Stimulated activated CD4-positive, alpha-beta T cell treated with anti-CD3 and anti-CD28 coated beads, Interleukin-1b, Interleukin-23, amount 100 ng/mL, for 48 hours (primary cell): ENCODE measurements at regions not wholly inside any gene's neighbourhood (a gene's known extent, or its start where the extent isn't known, plus 50 kb on each side); places are given as distances from the start of the nearest gene placed in this dataset.
"Not testable (repeated sequence)": the region's sequence is repeated elsewhere in the genome, so short reads cannot be mapped to it uniquely, and the experiment has no call there.

Experiments used
- DNase-seq: peaks from one replicate; pipeline ENCODE4 v3.0.0-alpha.2; 2020

DNA sequence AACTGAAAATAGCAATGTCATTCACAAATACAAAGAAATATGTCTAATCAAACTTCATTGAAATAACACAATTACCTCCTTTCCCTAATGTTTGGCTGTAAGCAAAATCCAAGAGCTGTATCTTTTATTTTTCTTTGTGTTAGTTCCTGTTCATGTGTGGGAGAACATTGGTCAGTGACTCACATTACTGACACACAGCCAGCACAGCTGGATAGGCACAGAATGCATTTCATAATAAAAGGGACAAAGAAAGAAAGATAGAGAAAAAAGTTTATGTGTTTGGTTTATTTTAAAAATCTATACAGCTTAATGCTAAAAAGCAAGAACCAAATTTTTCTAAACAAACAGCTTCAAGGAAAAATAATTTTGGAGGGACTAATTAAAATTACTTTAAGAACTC is 185.6 kb upstream of the COL3A1 start:
- no peak for DNase-seq

- DNase-seq: no peak
These were observed 184.2 kb upstream of the COL3A1 start for GRCh38 chr2:188789951-188790350.

- not testable (repeated sequence) for DNase-seq
These were observed 179.7 kb upstream of the COL3A1 start for GRCh38 chr2:188794453-188794852.

DNA sequence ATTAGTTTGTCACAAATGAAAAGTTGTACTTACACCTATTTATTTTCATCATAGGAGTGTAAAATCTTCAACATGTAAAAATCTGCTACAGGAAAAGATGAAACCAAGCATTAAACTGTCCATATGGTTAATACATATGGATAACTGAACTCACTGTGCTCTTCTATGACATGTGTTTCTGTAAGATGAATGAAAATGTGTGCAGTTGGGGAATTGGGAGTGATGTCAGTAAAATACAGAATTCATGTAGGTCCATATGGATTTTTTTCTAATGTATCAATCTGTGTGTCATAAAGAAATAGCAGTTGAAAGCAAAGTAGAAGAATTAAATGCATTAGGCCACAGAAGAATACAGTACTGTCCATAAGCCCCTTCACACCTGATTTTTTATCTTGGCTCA is 178.4 kb upstream of the COL3A1 start:
- DNase-seq: no peak

- no peak for DNase-seq
These were observed 176.8 kb upstream of the COL3A1 start for GRCh38 chr2:188797371-188797770.

- DNase-seq: no peak
These were observed 176.0 kb upstream of the COL3A1 start for GRCh38 chr2:188798159-188798558.

- no peak for DNase-seq
These were observed 169.0 kb upstream of the COL3A1 start for GRCh38 chr2:188805219-188805618.

- DNase-seq: no peak
These were observed 165.2 kb upstream of the COL3A1 start for GRCh38 chr2:188808947-188809355.

- no peak for DNase-seq
These were observed 163.6 kb upstream of the COL3A1 start for GRCh38 chr2:188810586-188810985.

DNA sequence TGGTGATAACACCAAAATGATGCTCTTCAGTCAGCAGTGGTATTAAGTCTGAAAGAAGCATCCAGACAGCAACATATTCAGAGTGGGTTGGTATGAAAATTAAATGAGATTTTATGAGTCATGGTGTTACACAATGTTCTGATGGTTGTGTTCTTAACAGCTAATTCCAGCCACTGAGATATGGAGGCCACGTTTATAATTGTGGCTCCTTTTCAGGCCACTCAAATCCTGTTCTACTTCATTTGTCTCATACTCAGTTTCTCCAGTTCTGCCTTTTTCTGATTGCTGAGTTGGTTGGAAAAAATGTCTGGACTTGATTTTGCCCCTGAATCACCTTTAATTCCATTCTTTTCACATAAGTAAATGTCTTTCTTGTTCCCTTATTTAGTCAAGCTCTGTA is 162.7 kb upstream of the COL3A1 start:
- no peak for DNase-seq

DNA sequence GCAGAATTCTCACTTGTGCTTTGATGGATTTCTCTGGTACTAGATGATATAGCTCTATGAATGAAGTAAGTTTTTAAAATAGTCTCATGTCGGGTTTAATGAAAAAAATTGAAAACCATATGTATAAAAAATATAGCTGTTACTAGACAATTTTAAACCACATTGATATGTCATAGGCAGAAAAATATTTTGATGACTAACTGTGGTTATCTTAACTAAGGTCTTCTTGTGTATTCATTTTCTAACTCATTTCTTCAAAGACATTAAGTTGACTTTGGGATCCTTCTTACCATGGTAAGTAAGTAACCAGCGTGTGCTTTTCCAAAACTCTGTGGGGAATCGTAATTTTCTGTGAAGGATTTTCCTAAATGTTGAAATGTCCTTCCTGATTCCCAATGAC is 160.9 kb upstream of the COL3A1 start:
- DNase-seq: no peak

DNA sequence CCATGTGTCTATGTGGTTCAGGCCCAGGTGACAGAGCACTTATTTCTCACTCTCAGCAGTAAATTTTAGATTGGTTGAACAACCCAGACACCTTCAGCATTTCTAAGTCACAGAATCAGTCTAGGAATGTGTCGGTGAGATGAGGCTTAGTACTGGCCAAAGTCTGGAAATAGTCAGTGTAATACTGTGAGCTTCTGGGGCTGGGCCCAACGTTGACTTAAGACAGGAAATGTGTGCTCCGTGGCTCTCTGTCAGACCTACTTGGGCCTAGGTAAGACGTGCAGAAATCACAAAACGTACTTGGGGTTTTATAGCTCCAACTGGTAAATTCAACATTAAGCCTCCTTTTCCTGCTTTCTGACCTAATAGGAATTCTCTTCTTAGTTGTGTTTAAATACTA is 160.3 kb upstream of the COL3A1 start:
- DNase-seq: no peak

DNA sequence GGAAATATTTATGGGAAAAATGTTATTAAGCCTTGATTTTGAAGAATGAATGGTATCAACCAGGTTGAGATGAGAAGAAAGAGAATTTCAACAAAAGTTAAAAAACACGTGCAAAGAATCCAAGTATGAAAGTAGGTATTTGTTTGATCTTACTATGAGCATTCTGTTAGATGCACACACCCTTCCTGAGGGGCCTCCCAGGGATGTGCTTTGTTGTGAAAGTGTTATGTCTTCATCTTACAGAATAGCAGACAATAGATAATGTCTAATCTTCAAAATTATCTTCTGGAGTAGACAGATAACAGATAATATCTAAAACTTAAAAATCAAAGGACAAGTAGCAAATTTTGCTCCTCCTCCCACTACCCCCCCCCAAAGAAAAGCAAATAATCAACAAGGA is 155.2 kb upstream of the COL3A1 start:
- DNase-seq: no peak

- DNase-seq: no peak
These were observed 154.4 kb upstream of the COL3A1 start for GRCh38 chr2:188819792-188820191.

DNA sequence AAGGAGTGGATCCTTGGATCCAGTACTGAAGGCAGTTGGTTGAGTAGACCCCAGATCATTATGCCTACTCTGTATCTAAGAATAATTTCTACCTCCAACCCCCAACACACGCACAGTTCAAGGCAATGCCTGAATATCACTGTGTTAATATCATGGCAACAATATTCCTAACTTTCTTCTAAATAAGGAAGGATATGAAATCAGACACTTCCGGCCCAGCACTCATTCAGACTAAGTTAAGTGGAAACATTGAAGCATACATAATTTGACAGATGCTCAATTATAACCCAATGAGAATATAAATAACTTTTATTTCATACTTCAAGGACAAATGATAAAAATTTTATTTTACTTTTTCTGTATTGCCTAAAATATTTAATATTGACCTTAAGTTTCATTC is 153.6 kb upstream of the COL3A1 start:
- DNase-seq: no peak

- DNase-seq: no peak
These were observed 150.0 kb upstream of the COL3A1 start for GRCh38 chr2:188824125-188824524.

- no peak for DNase-seq
These were observed 140.8 kb upstream of the COL3A1 start for GRCh38 chr2:188833331-188833730.

GRCh38 chr2:188833799-188834198 is 140.4 kb upstream of the COL3A1 start:
- DNase-seq: no peak

DNA sequence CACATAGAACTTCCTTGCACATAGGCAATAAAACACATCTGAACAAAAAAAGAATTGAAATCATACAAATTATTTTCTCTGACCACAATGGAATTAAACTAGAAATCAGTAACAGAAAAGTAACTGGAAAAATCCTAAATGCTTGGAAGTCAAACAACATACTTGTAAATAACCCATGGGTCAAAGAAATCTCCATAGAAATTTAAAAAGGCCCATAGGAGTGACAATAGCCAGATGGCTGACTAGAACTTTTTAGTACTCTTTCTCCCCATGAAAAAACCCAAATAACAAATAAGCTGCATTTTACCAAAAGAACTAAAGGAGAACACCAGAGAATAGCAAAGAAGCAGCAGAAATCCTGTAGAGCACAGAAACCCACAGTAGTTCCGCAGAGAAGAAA is 139.2 kb upstream of the COL3A1 start:
- no peak for DNase-seq

DNA sequence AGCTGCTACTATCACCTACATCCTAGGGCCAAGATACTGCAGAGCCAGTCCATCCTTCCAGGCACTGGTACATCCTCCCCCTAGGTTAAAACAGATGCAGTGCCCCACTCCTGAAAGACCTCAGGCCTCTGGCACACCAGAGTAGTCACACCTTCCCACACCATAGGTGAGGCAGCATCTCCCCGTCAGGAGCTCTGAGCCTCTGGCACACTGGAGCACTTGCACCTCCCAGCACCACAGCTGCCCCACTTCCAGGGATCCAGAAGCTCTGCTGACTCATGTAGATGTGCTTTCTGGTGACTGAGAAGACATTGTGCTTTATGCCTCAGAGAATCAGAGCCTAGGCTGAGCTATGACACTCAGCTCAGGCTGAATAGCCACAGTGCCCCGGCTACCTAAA is 138.4 kb upstream of the COL3A1 start:
- DNase-seq: no peak

DNA sequence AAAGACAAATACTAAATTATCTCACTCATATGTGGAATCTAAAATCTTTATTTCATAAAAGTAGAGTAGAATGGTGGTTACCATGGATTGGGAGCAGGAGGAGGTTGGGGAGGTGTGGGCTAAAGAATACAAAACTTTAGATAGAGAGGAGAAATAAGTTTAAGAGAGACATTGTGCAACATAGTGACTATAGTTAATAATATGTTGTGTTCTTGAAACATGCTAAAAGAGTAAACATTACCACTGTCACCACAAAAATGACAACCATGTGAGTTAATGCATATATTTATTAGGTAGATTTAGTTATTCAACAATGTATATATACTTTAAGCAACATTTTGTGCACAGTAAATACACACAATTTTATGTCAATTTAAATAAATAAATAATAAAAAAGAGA is 128.5 kb upstream of the COL3A1 start:
- no peak for DNase-seq

DNA sequence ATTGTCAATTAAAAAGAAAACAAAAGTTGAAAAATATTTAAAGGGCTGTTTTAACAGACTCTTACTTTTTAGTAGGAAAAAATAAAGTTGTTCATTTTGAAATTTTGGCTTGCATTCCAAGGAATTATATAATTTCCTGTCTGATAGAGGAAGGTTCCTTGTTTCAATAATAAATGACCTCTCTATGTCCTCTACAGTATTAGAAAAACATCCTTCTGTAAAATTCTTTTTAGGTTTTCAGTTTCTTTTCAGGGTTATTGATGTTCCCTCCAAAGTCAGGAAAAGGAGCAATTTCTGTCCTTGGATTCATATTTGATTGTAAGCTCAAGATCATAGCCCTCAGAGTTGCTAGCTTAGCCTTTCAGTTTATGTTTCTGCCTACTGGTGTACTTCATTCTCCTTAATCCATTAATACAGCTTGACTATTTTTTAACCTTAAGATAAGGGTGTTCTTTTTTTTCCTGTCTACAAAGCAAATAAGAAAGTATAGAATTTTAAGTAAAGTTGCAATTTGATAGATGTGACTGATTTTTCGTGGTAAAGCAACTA is 125.2 kb upstream of the COL3A1 start:
- no peak for DNase-seq

DNA sequence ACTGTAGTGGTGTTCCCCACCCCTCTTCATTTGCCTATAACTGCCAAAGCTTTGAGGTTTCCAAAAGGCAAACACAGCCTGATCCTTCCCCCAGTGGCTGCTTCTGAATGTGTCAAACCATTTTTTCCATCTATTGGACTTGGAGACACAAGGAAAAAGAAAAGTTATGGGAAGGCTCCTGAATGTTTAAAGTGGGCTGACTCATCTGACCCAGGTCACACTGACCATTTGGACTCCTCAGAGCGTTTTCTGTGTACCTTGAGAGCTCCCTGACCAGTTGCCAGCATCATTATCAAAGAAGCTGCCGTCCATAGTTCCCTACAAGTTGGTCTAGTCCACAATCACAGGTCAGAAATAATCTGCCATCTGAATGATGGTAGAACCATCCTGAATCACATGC is 123.4 kb upstream of the COL3A1 start:
- no peak for DNase-seq

GRCh38 chr2:188851311-188851710 is 122.9 kb upstream of the COL3A1 start:
- DNase-seq: no peak

GRCh38 chr2:188851826-188852225 is 122.3 kb upstream of the COL3A1 start:
- DNase-seq: no peak

DNA sequence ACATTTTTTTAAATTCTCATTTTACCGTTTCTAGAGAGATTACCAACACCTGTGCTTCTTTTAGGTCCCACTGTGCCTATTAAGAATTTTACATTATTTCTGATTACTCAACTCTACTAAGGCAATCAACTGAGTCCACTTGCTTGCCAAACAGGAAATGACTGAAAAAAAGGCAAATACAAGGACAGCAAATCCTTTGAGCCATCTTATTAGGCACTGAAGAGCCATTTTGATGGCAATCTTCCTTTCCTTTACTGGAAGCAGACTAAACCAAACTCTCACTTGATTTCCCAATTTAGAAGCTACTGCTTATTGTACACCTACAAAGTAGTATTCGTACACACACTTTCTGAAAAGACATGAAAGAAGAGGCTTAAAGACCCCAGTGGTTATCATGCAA is 121.4 kb upstream of the COL3A1 start:
- no peak for DNase-seq
